Neuronal stem cell (in vitro differentiated cells): ENCODE measurements at regions not wholly inside any gene's neighbourhood (a gene's known extent, or its start where the extent isn't known, plus 50 kb on each side); places are given as distances from the start of the nearest gene placed in this dataset.

Experiments
- DNase-seq: peaks from one replicate; pipeline ENCODE4 v3.0.0-alpha.2; 2013; ENCODE audit warnings: low spot score
- H2AFZ ChIP-seq: one replicate; pipeline ENCODE4 v1.6.1; 2013; ENCODE audit warnings: mild to moderate bottlenecking, low read length, inconsistent platforms
- H2AK5ac ChIP-seq: 2 replicates; pipeline ENCODE4 v1.6.1; 2013; ENCODE audit warnings: low read depth, mild to moderate bottlenecking, inconsistent platforms, low read length, moderate library complexity, mixed read lengths
- H2BK120ac ChIP-seq: 2 replicates; pipeline ENCODE4 v1.6.1; 2013; ENCODE audit warnings: low read depth, mild to moderate bottlenecking, inconsistent platforms, low read length, moderate library complexity, mixed read lengths
- H2BK12ac ChIP-seq: one replicate; pipeline ENCODE4 v1.6.1; 2013; ENCODE audit warnings: low read length, inconsistent platforms
- H2BK15ac ChIP-seq: 2 replicates; pipeline ENCODE4 v1.6.1; 2013; ENCODE audit warnings: mild to moderate bottlenecking, low read length, inconsistent platforms, mixed read lengths
- H2BK5ac ChIP-seq: one replicate; pipeline ENCODE4 v1.6.1; 2013; ENCODE audit warnings: inconsistent platforms, mild to moderate bottlenecking, low read length, moderate library complexity
- H3K14ac ChIP-seq: one replicate; pipeline ENCODE4 v1.6.1; 2013; ENCODE audit warnings: low read length, inconsistent platforms
- H3K18ac ChIP-seq: 2 replicates; pipeline ENCODE4 v1.6.1; 2013; ENCODE audit warnings: low read length, inconsistent platforms
- H3K23ac ChIP-seq: 2 replicates; pipeline ENCODE4 v1.6.1; 2013; ENCODE audit warnings: low read depth, mild to moderate bottlenecking, mixed read lengths, low read length, inconsistent platforms; ENCODE audit not compliant: poor library complexity
- H3K27ac ChIP-seq: replicated peaks from 3 replicates; pipeline ENCODE4 v1.5.1; 2013; ENCODE audit warnings: low read length, inconsistent platforms
- H3K27me3 ChIP-seq, 3 experiments: 2 replicates each; pipeline ENCODE4 v1.6.1; 2013; ENCODE audit warnings: low read length in 3 of 3, mild to moderate bottlenecking in 2 of 3, inconsistent platforms in 1 of 3, low read depth in 1 of 3, mixed read lengths in 1 of 3, moderate library complexity in 1 of 3; ENCODE audit not compliant: control insufficient read depth in 3 of 3, insufficient read depth in 3 of 3
- H3K36me3 ChIP-seq, 2 donors: replicated peaks in 1 of 2; 2 replicates each; pipeline ENCODE4 v1.6.1; 2013; ENCODE audit warnings: low read length in 2 of 2; ENCODE audit not compliant: control insufficient read depth in 2 of 2, insufficient read depth in 2 of 2
- H3K4ac ChIP-seq: 2 replicates; pipeline ENCODE4 v1.6.1; 2013; ENCODE audit warnings: inconsistent platforms, mild to moderate bottlenecking, low read length, moderate library complexity
- H3K4me1 ChIP-seq, 2 donors: 1 replicate in 1 of 2; 2 replicates in 1 of 2; pipeline ENCODE4 v1.6.1; 2013; ENCODE audit warnings: low read length in 2 of 2, low read depth in 1 of 2; ENCODE audit not compliant: control insufficient read depth in 2 of 2, insufficient read depth in 1 of 2
- H3K4me2 ChIP-seq: one replicate; pipeline ENCODE4 v1.6.1; 2013; ENCODE audit warnings: mild to moderate bottlenecking, low read length, inconsistent platforms; ENCODE audit not compliant: insufficient read depth, poor library complexity, severe bottlenecking
- H3K4me3 ChIP-seq, 2 donors: 2 replicates each; pipeline ENCODE4 v1.5.1; 2013; ENCODE audit warnings: low read length in 2 of 2, mild to moderate bottlenecking in 2 of 2, inconsistent platforms in 1 of 2, moderate library complexity in 1 of 2
- H3K79me1 ChIP-seq: one replicate; pipeline ENCODE4 v1.6.1; 2013; ENCODE audit warnings: low read depth, mild to moderate bottlenecking, inconsistent platforms, low read length, moderate library complexity
- H3K9ac ChIP-seq: one replicate; pipeline ENCODE4 v1.6.1; 2013; ENCODE audit warnings: mild to moderate bottlenecking, low read depth, low read length, inconsistent platforms; ENCODE audit not compliant: poor library complexity
- H3K9me3 ChIP-seq, 2 donors: replicated peaks in 1 of 2; 2 replicates each; pipeline versions ENCODE3 to v1.6.1; 2013; ENCODE audit warnings: low read length in 2 of 2, mild to moderate bottlenecking in 2 of 2, inconsistent platforms in 1 of 2, low read depth in 1 of 2, mixed read lengths in 1 of 2, moderate library complexity in 1 of 2; ENCODE audit not compliant: control insufficient read depth in 2 of 2, insufficient read depth in 1 of 2
- H4K8ac ChIP-seq: one replicate; pipeline ENCODE4 v1.6.1; 2013; ENCODE audit warnings: low read depth, mild to moderate bottlenecking, inconsistent platforms, low read length, moderate library complexity
- H4K91ac ChIP-seq: one replicate; pipeline ENCODE4 v1.6.1; 2013; ENCODE audit warnings: low read length, low read depth, mild to moderate bottlenecking, inconsistent platforms; ENCODE audit not compliant: poor library complexity
- WGBS, 2 donors: extraction: QIAGEN DNeasy Blood & Tissue Kit; methylation state at CpG; one replicate each; pipeline ENCODE4 v1.1.7; 2013; ENCODE audit warnings: missing lambda C conversion rate in 2 of 2, mixed read lengths in 1 of 2; ENCODE audit not compliant: insufficient read length in 2 of 2, insufficient replicate concordance in 1 of 2; ENCODE audit errors: extremely low coverage in 2 of 2; 5-methylcytosine and 5-hydroxymethylcytosine counted together

DNA sequence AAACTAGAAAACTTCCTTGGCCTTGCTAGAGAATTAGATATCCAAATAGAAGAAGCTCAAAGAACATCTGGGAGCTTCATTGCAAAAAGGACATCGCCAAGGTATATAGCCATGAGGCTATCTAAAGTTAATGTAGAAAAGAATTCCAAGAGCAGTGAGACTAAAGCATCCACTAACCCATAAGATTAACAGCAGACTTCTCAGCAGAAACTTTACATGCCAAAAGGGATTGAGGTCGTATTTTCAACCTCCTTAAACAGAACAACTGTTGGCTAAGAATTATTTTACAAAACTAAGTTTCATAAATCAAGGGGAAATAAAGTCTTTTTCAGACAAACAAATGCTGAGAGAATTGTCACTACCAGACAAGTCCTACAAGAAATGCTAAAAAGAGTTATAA lies 149.1 kb upstream of the COL21A1 start:
- no peak overlapping the region for H3K4me3 ChIP-seq
- no peaks in the 10 kb centered on the region for H3K36me3 ChIP-seq
- H2BK12ac ChIP-seq, result no peak overlapping the region
- DNase-seq, result no peak
- no peak overlapping the region for H2BK120ac ChIP-seq
- WGBS, 2 donors, result no CpG with 5 or more reads among the region's 2 CpGs
- H3K23ac ChIP-seq, result no peak overlapping the region
- H3K27ac ChIP-seq, result no peak overlapping the region
- no peak overlapping the region for H2AFZ ChIP-seq
- no peak overlapping the region for H3K9ac ChIP-seq
- H2AK5ac ChIP-seq, result no peak overlapping the region
- H4K8ac ChIP-seq, result no peak overlapping the region
- H3K79me1 ChIP-seq, result no peaks in the 10 kb centered on the region
- H3K18ac ChIP-seq, result no peak overlapping the region
- no peak overlapping the region for H3K14ac ChIP-seq
- H3K27me3 ChIP-seq, result no peaks in the 10 kb centered on the region
- H2BK15ac ChIP-seq, result no peak overlapping the region
- no peak overlapping the region for H3K4ac ChIP-seq
- no peak overlapping the region for H2BK5ac ChIP-seq
- no peaks in the 10 kb centered on the region for H3K4me1 ChIP-seq
- H3K4me2 ChIP-seq, result no peak overlapping the region
- H4K91ac ChIP-seq, result no peak overlapping the region
- no peaks in the 10 kb centered on the region for H3K9me3 ChIP-seq

DNA sequence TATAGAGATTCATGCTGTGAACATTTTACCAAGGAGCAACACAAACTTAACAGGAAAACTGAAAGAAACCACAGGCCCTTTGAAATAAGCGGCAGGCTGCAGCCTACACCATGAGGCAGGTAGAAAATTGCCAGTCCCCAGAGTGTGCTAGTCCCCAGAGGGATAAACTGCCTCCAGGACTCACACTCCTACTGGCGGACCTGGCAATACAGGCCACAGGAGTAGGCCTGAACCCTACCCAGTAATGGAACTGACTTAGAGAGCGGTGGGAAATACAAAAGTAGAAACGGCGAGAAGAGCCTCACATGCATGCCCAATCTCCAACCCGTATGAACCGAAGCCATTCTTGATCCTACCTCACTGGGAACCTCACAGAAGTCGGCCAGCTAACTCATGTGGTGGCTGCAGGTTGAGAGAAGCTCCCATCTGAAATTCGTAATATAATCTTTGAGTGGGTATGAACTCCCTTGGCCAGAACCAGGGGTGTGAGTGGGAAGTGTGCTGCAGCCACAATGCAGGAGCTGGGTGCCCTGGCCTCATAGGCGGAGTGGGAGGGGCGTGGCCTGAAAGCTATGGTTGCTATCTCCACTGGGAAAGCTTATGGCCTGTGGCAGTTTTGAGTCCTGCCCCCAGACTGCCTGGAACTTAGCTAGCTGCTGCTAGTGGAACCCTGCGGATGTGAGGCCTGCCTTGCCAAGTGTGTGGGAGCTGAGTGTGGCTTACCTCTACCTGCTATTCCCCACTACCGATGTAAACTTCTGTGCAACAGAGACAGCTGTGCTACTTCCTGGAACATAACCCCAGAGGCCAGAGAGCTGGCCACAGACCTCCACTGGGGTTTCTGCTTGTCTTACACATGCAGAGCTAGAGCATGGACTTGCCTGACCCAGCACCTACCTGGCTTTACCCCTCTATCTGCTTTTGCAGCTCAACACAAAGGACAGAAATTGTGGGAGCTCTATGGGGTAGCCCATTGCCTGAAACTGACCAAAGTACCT lies 146.5 kb upstream of the COL21A1 start:
- Histone ChIP-seq H3K4me1 (no peaks in the 10 kb centered on the region), H3K14ac (no peak overlapping the region), H3K4me2 (no peak overlapping the region), H2BK120ac (no peak overlapping the region), H4K8ac (no peak overlapping the region), H2BK15ac (no peak overlapping the region), H3K27ac (no peak overlapping the region), H3K9me3 (no peaks in the 10 kb centered on the region), H3K18ac (no peak overlapping the region), H2AFZ (no peak overlapping the region), H2BK12ac (no peak overlapping the region), H3K9ac (no peak overlapping the region), H3K27me3 (no peaks in the 10 kb centered on the region), H3K36me3 (no peaks in the 10 kb centered on the region), H3K79me1 (no peaks in the 10 kb centered on the region), H3K4me3 (no peak overlapping the region), H3K23ac (no peak overlapping the region), H3K4ac (no peak overlapping the region), H2BK5ac (no peak overlapping the region), H2AK5ac (no peak overlapping the region), H4K91ac (no peak overlapping the region)
- no peak for DNase-seq
- no CpG with 5 or more reads among the region's 13 CpGs for WGBS, 2 donors

DNA sequence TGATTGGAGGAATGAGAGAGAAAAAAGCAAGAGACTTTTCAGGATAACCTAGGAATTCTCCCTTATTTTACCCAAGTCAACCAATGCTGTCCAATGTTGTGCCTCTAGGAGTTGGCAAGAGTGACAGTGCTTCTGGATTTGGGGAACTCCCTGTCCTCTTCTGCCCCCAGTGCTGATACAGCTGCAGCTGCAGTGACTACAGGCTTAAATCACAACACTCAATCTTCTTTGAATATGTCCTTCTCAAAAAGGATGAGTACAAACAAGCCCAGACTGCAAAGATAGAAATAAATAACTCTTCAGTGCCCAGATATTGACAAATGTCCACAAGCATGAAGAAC lies 141.0 kb upstream of the COL21A1 start:
- Histone ChIP-seq H2BK5ac (no peak overlapping the region), H3K4me2 (no peak overlapping the region)

DNA sequence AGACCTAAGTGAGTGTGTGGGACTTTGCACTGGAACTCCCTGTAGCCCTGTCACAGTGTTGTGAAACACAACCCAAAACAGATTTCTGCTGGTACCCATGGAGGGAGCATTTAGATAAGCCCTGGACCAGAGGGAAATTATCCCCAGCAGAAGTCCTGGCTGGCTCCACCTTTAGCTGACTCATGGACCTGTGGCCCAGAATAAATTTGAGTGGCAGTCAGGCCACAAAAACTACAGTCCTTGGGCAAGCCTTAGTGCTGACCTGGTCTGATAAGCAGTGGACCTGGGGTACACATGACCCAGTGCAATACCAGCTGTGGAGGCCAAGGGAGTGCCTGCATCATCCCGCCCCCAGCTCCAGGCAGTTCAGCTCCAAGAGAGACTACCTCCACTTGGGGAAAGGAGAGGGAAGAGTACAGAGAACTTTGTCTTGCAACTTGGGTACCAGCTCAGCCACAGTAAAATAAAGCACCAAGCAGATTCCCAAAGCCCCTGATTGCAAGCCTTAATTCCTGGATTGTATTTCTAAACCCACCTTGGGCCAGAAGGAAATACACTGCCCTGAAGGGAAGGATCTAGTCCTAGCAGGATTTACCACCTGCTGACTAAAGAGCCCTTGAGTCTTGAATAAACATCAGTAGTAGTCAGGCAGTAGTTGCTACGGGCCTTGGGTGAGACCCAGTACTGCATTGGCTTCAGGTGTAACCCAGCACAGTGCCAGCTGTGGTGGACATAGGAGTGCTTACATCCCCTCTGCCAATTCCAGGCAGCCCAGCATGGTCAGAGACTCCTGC lies 140.4 kb upstream of the COL21A1 start:
- H3K27ac ChIP-seq, result no peak overlapping the region
- H3K18ac ChIP-seq, result peak overlapping the region; percentile 24
- H2BK15ac ChIP-seq, result no peak overlapping the region
- H4K8ac ChIP-seq, result no peak overlapping the region
- H3K14ac ChIP-seq, result no peak overlapping the region
- no peaks in the 10 kb centered on the region for H3K79me1 ChIP-seq
- no peaks in the 10 kb centered on the region for H3K4me1 ChIP-seq
- H3K23ac ChIP-seq, result no peak overlapping the region
- no peaks in the 10 kb centered on the region for H3K9me3 ChIP-seq
- no peak overlapping the region for H2BK12ac ChIP-seq
- no peak overlapping the region for H3K4me2 ChIP-seq
- no peak overlapping the region for H4K91ac ChIP-seq
- H2AK5ac ChIP-seq, result no peak overlapping the region
- no peak overlapping the region for H3K4ac ChIP-seq
- no peak for DNase-seq
- no peak overlapping the region for H3K4me3 ChIP-seq
- H2BK5ac ChIP-seq, result no peak overlapping the region
- no peaks in the 10 kb centered on the region for H3K27me3 ChIP-seq
- H2AFZ ChIP-seq, result no peak overlapping the region
- no CpG with 5 or more reads among the region's 2 CpGs for WGBS, 2 donors
- H2BK120ac ChIP-seq, result no peak overlapping the region
- no peak overlapping the region for H3K9ac ChIP-seq
- no peaks in the 10 kb centered on the region for H3K36me3 ChIP-seq

More for the DNA sequence above, 141.0 kb upstream of the COL21A1 start:
- no peak overlapping the region for H3K14ac ChIP-seq
- H2AK5ac ChIP-seq, result no peak overlapping the region
- no peaks in the 10 kb centered on the region for H3K27me3 ChIP-seq
- no peak overlapping the region for H3K9ac ChIP-seq
- H3K4ac ChIP-seq, result no peak overlapping the region
- no peak overlapping the region for H3K18ac ChIP-seq
- no peak overlapping the region for H4K8ac ChIP-seq
- H4K91ac ChIP-seq, result no peak overlapping the region
- no peak overlapping the region for H2BK120ac ChIP-seq
- no peak for DNase-seq
- no peak overlapping the region for H2BK12ac ChIP-seq
- H2BK15ac ChIP-seq, result no peak overlapping the region
- H3K9me3 ChIP-seq, result no peaks in the 10 kb centered on the region
- H3K23ac ChIP-seq, result no peak overlapping the region
- no peaks in the 10 kb centered on the region for H3K36me3 ChIP-seq
- no peak overlapping the region for H3K27ac ChIP-seq
- H2AFZ ChIP-seq, result no peak overlapping the region
- no peaks in the 10 kb centered on the region for H3K4me1 ChIP-seq
- H3K79me1 ChIP-seq, result no peaks in the 10 kb centered on the region
- H3K4me3 ChIP-seq, result no peak overlapping the region
